Left ventricle myocardium superior (tissue), 1 donor: ENCODE measurements at regions not wholly inside any gene's neighbourhood (a gene's known extent, or its start where the extent isn't known, plus 50 kb on each side); places are given as distances from the start of the nearest gene placed in this dataset.

Experiments used
- ATAC-seq: fragments of 200-7000 bp; cut with Tn5 transposase; one replicate; pipeline ENCODE4 v1.9.1; 2020; ENCODE audit warnings: mild to moderate bottlenecking, moderate library complexity
- DNase-seq: peaks from one replicate; pipeline ENCODE4 v3.0.0-alpha.2; 2020
- intact Hi-C: fragments of 100-400 bp; cut with micrococcal nuclease; formaldehyde crosslinking; loops from one replicate; pipeline ENCODE4 v1.11.0; 2022
- donor health status: DM: no; HTN: yes; CAD: no; lungs with severe emphysema.

DNA sequence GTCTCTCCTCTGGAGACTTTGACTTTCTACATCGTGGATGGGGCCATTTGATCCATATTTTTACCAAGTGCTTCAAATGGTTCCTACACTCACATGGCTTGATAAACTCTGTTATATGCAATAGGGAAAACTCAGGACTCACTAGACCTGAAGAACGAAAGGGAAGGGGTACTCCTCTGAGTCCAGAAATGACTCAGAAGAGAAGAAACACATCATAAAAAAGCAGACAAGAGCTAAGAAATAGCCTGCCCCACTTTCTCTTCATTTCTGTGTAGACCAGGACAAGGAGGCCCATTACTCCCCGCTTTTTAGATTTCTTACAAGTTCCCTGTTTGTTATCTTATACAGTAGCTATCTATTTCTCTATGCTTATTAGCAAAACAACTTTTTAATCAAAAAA lies 369.8 kb upstream of the ARID1B start:
- DNase-seq (no peak), ATAC-seq (no peak)
- intact Hi-C loops: no loop called here

DNA sequence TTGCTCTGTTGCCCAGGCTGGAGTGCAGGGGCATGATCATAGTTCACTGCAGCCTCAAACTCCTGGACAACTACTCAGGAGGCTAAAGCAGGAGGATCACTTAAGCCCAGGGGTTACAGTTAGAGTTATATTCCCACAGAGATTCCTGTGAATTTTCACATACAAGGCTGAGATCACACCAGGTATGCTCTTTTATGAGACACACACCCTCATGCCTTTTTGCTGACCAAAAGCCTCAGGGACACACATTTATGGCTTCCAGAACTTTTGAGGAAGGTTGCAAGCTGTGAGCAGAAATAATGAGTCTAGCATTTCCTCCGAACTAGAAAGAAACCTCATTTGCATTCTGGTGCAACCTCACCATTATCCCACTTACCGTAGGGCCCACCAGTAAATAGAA lies 370.5 kb upstream of the ARID1B start:
- DNase-seq: no peak
- intact Hi-C loops: no loop called here
- ATAC-seq: no peak

DNA sequence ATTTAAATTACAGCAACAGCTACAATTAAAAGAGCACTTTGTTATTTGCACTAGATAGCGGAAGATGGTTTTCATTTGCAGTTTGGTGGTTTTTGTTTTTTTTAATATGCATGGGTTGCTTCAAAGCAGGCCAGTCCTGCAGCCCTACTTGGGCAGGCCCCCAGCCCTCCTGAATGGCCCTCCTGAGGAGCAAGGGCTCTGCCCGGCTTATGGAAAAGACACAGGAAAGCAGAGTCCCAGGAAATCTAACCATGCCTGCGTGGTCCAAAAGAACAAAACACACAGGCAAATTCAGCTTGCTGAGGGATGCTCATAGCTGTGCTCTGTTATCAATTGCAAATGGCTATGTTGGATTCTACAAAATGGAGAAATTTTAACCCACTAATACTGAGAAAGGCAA lies 371.1 kb upstream of the ARID1B start:
- DNase-seq (no peak), ATAC-seq (no peak)
- intact Hi-C loops: no loop called here

DNA sequence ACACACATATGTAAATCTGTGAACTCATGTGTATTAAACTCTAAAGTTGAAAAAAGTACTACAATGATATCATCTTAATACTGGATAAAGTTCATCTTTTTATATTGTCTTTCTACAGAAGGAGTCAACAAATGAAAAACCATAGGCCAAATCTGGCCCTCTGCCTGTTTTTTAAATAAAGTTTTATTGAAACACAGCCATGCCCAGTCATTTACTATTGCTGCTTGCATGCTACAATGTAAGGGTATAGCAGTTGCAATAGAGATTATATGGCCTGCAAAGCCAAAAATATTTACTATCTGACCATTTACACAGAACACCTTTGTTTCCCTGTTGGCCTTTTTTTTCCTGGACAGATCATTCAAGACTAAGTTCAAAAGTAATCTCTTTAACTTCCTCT lies 374.6 kb upstream of the ARID1B start:
- no peak for DNase-seq
- intact Hi-C loops: no loop called here
- no peak for ATAC-seq

DNA sequence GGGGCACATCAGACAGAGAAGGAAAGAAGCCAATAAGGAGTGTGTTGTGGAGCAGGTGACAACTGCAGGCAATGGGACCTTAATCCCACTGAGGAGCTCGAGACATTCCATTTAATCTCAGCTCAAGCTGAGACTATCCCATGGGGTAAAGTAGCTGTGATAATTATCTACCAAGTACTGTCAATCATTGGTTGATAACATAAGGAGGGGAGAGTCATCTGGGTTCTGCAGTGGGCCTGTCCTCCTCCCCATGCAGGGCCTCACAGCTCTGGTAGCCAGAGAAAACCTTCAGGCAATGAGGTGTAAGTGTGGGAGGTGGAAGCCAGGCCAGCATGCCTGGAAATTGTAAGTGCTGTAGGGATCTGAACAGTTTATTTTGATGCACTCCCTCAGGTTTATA lies 375.0 kb upstream of the ARID1B start:
- ATAC-seq (no peak), DNase-seq (no peak)
- intact Hi-C loops: no loop called here

DNA sequence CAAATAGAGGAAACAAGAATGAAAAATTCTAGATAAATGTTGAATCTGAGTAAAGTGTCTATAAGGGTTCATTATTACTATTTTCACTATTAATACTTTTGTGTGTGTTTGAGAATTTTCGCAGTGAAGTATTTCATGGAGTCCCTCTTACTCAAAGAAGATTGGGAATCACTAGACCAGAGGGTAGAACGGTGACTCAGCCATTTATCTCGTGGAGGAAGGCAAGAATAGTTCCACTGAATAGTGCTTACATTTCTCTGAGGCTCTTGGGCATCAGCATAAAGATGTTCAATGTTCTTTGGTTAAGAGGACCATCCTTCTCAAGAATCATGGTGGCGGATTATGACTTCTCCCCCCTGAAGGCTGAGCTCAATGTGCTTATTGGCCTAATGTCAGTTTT lies 376.7 kb upstream of the ARID1B start:
- DNase-seq (no peak), ATAC-seq (no peak)
- intact Hi-C loops: no loop called here

DNA sequence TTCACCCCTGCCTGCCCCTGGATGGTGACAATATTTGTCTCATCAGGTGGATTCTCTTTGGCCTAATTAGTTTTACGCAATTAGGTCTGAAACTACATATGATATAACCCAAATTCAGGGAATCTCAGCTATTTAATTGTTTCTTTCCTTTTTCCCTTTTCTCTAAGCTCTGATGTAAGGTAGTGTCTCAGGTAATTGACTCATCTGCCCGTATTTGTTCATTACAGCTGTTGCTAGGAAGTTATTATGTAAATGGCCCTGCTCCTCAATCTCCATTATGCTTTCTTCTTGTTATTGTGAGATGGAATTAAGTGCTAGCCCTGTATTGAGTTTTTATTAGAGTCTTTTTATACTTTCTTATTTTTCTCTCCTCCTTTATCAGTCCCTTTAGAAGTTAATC lies 378.2 kb upstream of the ARID1B start:
- intact Hi-C loops: no loop called here
- DNase-seq: no peak
- ATAC-seq: no peak

DNA sequence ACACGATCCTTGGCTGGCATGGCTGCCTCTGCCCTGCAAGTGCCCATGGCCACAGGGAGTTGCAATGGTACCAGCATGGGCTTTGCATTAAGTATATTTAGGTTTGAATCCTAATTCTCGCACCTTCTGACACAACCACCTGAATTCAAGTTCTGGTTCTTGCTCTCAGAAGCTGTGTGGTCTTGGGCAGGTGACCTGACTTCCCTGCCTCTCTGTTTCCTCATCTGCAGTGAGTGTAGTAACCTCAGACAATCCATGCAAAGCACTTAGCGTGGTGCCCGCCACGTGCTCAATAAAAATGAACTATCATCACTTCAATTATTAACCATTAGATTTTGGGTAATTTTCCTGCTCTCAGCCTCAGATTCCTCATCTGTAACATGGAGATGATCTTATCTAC lies 378.8 kb upstream of the ARID1B start:
- DNase-seq: no peak
- intact Hi-C loops: no loop called here
- ATAC-seq: no peak

DNA sequence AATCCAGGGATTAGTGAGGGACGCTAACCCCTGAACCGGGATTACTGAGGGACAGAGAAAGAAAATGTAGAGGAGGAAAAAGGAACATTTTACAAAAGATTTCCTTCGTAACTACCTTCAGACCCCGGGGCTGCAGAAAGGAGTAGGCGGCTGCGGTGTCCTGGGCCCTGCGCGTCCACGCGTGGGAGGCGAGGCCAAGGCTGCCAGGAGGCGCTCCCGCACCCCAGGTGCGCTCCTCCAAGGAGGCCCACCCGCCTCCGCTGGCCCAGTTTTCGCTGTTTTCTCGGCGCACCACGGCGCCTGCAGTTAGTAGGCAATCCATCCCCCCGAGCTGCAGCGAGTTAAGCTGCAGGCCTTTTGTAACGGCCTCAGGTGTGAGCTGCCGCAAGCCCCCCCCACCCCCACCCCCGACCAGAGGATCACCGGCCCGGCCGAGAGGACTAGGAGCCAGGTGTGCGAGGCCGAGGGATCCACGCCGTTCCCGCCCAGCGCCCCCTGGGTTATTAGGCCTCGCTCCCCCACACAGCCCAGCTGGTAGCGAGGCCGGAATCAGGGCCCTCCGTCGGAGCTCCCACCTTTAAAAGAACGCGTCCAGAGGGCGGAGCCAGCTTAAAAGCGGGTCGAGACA lies 380.3 kb upstream of the ARID1B start:
- intact Hi-C loops: no loop called here
- ATAC-seq (no peak), DNase-seq (no peak)

DNA sequence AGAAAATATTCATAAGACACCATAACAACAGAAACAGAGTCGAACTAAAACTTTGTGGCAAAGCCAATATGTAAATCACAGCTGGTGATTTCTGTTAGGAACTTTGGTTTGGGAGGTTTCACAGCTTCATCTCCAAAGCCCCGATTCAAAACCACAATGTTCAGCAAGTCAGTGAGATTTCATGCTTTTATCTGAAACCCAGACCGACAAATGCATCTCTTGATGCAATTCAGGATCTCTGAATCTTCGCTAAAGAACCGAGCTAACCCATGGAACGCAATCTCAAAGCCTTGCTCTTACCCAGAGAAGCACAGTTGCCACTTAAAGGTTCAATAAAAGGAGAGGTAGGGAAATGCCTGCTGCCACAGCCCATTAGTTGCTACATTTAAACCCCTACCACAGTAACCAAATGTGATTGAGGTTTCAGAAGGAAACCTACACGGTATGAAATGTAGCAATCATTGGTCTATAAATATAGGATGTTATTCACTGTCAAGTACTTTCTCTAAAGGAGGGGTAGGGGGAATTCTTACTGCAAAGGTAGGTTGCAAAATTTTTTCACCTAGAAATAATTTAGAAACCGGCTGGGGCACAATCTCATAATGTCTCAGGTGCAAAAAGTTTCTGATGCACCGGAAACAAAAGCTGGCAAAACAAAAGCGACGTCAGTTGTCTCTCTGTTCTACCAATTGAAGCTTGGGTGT lies 381.0 kb upstream of the ARID1B start:
- DNase-seq (no peak), ATAC-seq (no peak)
- intact Hi-C loops: no loop called here

DNA sequence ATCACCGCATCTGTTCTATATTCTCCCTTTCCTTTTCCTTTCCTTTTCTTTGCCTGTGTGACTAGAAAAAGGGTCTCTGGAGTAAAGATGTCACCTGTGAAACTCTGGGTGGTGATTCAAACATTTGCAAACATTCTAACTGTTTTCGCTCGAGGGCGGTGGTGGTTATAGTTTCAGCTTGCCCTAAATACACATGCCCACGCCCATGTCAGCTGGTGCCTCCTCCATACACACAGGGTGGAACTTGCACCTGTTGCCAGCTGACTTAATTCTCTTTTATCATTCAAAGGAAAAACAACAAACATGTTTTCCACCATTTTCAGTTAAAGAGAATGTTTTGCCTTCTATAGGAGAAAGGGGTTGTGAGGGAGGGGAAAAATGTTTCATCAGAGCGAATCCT lies 381.9 kb upstream of the ARID1B start:
- intact Hi-C loops: no loop called here
- no peak for DNase-seq
- no peak for ATAC-seq

DNA sequence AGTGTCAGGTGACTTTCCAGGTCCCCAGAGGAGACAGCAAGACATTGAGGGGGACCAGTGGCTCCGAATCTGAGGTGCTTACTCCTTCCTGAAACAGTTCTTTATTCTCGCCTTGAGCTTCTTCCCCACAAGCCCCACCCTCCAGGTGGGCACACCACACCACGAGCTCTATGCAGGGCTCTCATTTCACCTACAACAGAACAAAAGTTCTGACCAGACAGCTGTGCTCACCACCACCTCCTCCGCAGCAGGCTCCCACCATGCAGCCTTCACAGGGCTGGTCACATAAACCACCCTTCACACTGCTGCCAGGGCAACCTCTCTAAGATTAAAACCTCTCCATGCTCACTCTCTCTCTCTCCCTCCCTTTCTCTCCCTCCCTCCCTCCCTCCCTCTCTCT lies 384.5 kb upstream of the ARID1B start:
- no peak for ATAC-seq
- intact Hi-C loops: no loop called here

DNA sequence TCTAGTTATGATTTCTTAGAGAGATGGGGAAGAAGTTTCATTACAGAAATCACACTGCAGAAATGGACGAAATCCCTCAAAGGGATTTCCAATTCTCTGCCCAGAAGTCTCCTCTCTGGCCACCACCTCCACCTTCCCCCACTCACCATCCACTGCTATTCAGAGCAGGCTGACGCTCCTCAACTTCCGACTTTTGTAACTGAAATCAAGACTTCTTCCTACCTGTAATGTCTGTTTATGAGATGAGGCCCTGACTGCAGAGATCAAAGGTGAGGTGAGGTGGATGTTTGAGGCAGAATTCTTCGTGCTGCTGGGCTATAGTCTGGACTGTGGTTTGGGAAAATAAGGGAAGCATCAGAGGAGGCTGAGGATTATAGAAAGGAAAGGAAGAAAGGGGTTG lies 385.2 kb upstream of the ARID1B start:
- ATAC-seq (no peak), DNase-seq (no peak)
- intact Hi-C loops: no loop called here

More for the DNA sequence above, 384.5 kb upstream of the ARID1B start:
- DNase-seq: no peak

DNA sequence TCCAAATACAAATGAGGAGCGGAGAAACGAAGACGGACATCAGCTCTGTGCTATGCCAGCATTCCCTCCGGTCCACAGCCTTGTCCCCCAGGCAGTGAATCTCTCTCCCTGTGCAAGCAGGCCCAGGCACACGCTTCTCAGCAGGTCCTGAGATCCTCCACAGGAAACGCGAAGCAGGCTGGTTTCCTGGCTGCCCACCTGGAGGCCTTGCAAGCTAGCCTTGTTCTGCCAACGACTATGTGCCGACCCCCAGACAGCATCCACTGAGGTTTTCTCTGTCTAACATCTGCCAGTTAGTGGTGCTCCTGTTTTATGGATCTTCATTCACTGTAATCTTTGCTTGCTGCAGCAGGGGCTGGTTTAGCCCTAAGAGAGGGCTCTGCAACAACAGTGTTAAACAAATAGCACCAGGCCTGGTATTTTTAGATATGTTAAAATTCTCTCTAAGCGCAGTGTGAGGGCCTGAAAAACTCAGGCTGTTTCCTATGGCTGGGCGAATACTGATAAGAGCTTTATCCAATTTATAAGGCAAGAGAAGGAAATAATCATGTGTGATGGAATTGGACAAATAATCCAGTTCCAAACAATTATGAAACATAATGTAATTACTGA lies 386.0 kb upstream of the ARID1B start:
- ATAC-seq (no peak), DNase-seq (no peak)
- intact Hi-C loops: no loop called here

DNA sequence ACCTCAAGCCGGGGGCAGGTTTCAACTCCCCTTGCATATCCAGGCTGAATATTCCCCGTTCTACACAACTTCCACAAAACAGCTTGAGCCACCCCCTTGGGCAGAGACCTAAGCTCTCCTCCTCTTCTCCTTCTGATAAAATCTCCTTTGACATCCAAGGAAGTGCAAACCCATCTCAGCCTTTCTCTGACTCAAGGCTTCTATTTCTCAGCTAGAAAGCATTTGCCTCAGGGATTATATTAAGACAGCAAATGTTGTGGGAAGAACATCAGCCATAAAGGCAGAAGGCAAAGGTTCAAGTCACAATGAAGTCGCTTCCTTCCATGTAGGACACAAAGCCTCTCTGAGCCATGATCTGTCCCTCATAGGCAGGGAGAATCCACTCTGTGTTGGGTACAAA lies 386.6 kb upstream of the ARID1B start:
- no peak for DNase-seq
- intact Hi-C loops: no loop called here
- no peak for ATAC-seq

DNA sequence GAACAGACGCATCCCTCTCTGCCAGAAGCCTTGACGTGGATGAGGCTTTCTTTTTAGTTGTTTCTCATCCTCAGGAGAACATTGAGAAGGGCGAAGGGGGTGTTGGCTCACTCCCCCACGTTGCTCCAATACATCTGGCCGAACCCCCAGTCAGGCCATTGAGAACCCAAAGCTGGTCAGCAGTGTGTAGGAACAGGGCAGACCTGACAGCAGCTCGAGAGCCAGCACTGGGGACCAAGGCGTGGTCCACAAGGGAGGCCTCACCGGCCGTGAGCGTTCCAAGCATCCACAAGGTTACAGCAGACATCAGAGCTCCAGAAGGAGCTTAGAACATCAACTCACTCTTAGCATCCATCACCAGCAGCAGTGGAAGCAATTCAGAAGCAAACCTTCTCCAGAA lies 387.9 kb upstream of the ARID1B start:
- intact Hi-C loops: no loop called here
- DNase-seq (no peak), ATAC-seq (no peak)

DNA sequence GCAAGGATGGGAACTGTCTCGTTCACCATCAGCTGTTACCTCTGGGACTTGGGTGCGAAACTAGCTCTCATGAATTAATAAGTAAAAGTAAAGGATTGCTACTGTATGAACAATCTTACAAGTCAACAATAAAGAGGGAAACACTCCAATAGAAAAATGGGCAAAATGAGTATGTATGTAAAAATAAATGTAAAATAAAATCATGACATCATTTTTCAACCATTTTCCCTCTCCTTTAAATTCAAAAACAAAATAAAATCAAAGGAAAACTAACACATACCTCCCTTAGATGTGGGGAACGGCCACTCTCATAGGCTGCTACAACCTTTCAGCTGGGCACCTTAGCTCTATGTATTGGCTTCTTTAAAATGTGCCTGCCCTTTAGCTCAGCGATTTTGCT lies 389.7 kb upstream of the ARID1B start:
- no peak for DNase-seq
- intact Hi-C loops: no loop called here
- no peak for ATAC-seq

DNA sequence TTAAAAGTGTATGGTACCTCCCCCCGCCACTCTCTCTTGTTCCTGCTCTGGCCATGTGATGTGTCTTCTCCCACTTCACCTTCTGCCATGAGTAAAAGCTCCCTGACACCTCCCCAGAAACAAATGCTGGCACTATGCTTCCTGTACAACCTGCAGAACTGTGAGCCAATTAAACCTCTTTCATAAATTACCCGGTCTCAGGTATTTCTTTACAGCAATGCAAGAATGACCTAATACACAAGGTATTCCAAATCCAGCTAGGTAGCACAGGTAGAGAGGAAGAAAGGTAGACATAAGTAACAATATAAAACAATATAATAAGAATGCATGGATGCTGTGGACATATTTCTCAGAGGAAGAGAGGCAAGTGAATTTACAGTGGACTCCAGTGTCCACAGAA lies 394.1 kb upstream of the ARID1B start:
- DNase-seq (no peak), ATAC-seq (no peak)
- intact Hi-C loops: no loop called here

DNA sequence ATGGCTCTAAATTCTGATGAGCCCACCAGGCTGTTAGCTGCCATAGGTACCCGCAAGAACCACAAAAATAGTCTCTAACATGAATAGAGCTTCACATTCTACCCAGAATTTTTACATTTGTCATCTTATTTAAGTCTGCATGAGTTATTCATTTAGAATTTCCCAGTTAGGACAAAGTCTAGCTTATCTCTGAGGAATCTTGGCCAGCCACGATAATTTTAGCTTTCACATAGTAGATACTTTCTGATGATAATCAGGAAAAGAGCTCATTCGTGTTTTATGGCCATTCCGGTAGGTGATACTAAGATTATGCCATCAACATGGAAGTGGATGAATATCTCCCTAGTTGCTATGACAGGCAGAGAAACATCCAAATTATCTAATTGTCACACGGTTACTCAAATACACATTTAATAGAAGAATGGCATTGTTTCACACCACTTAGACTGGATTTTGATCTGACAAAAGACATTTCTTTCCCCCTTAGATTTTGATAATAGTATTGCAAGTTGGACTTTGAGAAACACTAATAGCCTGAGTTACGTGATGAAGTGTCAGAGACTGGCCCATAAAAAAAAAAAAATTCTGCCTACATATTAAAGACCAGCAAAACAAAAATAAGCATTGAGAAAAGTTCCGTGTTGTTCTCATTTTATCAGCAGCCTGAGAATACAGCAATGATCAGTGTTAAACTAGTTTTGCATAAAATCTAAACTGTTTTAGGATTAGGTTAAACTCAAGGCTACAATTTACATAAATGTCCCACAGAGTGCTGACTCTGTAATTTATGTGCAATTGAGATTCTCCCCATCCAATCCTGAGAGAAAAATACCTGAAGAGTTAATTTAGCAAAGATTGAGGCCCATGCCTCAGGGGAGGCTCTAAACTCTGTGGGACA lies 397.5 kb upstream of the ARID1B start:
- intact Hi-C loops: no loop called here
- no peak for DNase-seq
- ATAC-seq: no peak

DNA sequence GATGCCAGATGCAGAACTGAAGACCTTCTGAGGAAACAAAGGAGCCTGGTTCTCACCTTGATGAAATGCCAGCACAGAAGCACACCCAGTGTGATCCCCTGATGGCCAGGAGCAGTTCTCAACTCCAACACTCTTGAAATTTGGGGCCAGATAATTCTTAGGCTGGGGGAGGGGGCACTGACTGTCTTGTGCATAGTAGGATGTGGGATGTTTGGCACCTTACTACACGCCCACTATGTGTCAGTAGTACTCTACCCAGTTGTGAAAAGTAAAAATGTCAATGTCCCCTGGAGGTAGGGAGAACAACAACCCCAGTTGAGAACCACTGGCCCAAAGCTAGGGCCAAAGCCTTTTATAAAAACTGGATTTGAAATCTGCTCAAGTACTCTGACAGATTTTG lies 398.3 kb upstream of the ARID1B start:
- DNase-seq (no peak), ATAC-seq (no peak)
- intact Hi-C loops: no loop called here
